GM18511 (cell line): ENCODE measurements at regions not wholly inside any gene's neighbourhood (a gene's known extent, or its start where the extent isn't known, plus 50 kb on each side); places are given as distances from the start of the nearest gene placed in this dataset.
A peak's percentile ranks its signal among the peaks of the same experiment; 100 is the strongest.
"Not testable (repeated sequence)": the region's sequence is repeated elsewhere in the genome, so short reads cannot be mapped to it uniquely, and the experiment has no call there.

Source experiments
- ATAC-seq: cut with Tn5 transposase; IDR thresholded peaks from one replicate; pipeline ENCODE4 v1.9.1; 2021; ENCODE audit warnings: mild to moderate bottlenecking, moderate library complexity; ENCODE audit not compliant: unreplicated experiment

- no peak for ATAC-seq
These were observed 77.0 kb upstream of the ATL2 start for GRCh38 chr2:38454081-38454480.

DNA sequence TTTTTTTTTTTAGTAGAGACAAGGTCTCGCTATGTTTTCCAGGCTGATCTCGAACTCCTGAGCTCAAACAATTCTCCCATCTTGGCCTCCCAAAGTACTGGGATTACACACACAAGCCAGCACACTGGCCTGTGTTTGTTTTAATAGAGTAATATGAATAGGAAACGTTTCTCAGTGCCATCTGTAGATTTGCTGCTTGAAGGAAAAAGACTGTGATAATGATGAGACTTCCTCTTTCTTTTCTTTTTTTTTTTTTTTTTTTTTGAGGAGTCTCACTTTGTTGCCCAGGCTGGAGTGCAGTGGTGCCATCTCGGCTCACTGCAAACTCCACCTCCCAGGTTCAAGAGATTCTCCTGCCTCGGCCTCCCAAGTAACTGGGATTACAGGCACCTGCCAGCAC, 74.7 kb upstream of the ATL2 start:
- ATAC-seq: not testable (repeated sequence)

GRCh38 chr2:38450509-38450908, 73.4 kb upstream of the ATL2 start:
- ATAC-seq: no peak

DNA sequence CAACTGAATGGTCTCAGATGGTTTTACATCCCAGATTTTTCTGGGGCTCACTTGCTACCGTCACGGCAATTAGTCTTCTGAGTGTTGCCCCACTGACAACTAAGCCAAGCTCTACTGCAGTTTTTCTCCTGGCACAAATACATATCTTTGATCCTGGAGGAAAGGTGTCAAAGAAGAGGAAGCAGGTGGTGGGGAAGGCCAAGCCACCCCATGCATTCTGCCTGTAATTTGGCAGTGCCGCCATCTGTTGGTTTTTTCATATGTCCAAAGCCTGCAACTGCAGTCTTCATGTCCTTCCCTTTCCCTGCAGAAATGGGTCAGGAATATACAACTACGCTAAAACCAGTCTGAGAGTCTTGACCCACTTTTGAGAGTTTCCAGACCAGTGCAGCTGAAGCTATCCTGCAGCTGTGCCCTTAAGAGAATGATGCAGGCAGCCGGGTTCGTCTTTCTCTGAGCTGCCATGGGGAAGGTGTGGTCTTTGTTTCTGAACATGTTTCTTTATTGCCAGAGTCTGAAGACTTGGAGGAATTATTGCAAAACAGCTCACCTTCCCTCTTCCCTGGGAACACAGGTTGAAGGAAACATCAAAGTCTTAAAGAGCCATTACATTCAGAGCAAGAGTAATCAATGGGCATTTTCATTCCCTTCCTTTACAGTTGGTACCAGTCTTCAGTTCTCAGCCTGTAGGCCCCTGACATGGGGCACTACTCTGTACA, 71.8 kb upstream of the ATL2 start:
- ATAC-seq: no peak

- ATAC-seq: no peak
These were observed 70.0 kb upstream of the ATL2 start for GRCh38 chr2:38446906-38447561.

DNA sequence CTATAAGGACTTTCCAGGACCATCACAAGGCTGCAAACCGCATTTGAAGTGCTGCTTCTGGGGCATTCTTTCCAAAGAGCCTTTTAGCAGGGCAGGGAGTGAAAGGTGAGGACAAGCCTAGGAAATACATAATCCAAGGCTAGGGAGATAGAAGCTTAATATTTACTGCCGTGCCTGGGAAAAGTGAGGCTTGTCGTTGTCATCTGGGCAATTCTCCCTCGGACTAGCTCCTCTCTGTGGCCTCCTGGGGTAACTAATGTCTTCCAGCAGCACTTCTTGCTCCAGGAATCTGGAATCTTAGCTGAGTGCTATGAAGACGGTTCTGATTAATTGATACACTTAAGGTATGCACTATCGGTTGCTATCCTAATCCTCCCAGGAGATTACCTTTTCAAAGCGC, 69.3 kb upstream of the ATL2 start:
- ATAC-seq: no peak

DNA sequence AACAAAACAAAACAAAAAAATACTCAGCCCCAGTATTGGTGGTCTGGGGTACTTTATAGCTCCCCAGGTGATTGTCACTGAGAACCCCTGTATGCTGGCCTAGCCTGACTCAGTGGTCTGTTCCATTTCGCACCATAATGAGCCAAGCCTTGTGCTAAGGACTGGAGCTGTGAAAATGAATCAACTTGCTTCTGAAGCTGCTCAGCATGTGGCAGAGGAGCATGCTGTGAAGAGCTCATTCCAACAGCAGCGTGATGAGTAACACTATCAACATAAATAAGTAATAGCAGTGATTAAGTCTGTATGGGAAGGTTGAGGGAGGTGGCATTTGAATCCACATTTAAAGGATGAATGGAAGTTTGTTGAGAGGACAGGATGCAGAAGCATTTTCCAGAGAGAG, 67.2 kb upstream of the ATL2 start:
- ATAC-seq: no peak

- ATAC-seq: no peak
These were observed 65.8 kb upstream of the ATL2 start for GRCh38 chr2:38442643-38443541.

DNA sequence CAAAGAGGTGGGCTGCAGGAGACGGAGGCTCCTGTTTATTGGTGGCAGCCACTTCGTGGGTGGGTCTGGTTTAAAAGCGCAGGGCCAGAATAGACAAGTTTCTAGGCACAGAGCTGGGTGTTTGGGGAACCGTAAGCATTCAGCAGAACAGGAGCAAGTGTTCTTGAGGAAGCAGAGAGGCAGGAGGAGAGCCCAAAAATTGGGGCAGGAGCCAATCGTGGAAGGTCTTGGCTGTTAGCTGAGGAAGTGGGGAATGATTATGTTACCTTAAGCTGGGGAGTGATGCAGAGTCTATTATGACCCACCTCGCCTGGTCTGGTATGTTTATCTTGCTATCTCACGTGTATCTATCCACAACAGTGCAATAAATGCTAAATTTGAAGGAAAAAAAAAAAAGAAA, 64.3 kb upstream of the ATL2 start:
- ATAC-seq: no peak

DNA sequence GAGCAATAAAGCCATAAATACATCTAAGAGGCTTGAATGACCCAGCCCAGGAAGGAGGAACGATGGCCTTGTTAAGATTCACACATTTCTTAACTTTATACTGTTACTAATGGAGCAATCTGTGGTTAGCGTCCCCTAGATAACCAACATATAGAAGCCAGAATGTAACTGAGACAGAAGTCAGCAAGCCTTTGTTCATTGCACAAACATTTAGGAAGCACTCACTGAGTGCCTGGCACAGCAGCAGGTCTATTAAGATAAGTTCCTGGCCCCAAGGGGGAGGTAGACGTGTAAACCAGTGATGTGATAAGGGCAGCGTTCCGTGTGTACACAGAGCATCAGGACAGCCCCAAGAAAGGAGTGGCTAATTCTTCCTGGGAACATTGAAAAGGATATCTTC, 63.6 kb upstream of the ATL2 start:
- ATAC-seq: no peak

- no peak for ATAC-seq
These were observed 62.8 kb upstream of the ATL2 start for GRCh38 chr2:38439863-38440262.

DNA sequence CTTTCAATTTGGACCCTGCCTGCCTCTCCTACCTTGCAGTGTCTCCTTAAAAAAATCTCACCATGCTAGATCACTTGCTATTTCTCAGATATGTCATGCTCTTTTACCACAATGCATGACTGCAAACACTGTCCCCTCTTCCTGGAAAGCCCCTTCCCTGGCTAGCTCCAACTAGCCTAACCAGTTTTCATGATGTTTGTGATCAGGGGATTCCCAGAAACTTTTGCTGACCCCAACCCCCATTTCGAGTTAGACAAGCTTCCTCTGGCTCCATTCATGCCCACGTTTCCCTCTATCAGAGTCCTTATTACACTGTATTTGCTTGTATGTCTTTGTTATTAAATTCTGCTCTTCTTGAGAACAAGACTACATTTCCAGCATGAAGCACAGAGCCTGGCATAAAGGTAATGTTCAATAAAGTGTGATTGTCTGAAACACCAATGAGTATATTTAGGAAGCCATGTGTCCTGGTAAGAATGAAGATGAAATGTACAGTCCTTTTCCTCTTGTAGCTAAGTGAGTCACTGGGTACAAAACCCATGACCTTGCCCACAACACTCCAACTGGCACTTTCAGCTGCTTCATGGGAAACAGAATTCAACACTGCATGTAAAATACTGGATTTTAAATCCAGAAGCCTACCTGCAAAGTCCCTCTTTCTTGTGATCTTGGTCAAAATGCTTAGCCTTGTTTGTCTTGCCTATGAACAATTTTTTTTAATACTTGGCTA, 62.0 kb upstream of the ATL2 start:
- ATAC-seq: peak; percentile 82

GRCh38 chr2:38438133-38438882, 61.2 kb upstream of the ATL2 start:
- ATAC-seq: peak; percentile 5

- no peak for ATAC-seq
These were observed 59.2 kb upstream of the ATL2 start for GRCh38 chr2:38436227-38436664.

DNA sequence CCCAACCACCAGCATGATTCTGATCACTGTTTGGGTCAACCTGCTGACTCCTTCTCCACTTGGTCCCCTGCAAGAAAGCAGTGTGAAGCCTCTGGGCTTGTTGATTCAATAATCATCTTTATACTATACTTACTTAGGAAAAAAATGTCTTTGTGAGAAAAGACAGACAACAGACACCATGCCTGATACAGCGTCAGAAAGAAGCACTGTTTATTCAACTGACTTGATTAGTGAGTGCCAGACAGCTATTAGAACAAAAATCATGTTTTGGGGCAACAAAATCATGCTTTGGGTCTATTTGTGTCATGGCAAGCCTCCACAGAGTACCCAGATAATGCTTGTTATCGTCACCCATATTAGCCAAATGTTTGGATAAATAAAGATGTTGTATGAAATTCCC, 58.7 kb upstream of the ATL2 start:
- no peak for ATAC-seq

DNA sequence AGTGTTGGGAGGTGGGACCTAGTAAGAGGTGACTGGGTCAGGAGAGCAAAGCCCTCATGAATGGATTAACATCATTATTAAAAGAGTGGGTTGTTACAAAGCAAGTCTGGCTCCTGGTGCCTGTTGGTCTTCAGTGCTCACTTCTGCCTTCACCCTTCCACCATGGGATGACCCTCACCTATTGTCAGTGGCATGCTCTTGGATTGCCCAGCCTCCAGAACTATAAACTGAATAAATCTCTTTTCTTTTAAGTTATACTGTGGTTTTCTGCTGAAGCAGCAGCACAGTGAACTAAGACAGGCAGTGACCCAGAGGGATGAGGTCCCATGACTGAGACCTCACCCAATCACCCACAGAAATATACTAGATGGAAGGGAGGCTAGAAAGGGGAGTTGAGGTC, 57.5 kb upstream of the ATL2 start:
- ATAC-seq: no peak

GRCh38 chr2:38433607-38433975, 56.5 kb upstream of the ATL2 start:
- no peak for ATAC-seq

DNA sequence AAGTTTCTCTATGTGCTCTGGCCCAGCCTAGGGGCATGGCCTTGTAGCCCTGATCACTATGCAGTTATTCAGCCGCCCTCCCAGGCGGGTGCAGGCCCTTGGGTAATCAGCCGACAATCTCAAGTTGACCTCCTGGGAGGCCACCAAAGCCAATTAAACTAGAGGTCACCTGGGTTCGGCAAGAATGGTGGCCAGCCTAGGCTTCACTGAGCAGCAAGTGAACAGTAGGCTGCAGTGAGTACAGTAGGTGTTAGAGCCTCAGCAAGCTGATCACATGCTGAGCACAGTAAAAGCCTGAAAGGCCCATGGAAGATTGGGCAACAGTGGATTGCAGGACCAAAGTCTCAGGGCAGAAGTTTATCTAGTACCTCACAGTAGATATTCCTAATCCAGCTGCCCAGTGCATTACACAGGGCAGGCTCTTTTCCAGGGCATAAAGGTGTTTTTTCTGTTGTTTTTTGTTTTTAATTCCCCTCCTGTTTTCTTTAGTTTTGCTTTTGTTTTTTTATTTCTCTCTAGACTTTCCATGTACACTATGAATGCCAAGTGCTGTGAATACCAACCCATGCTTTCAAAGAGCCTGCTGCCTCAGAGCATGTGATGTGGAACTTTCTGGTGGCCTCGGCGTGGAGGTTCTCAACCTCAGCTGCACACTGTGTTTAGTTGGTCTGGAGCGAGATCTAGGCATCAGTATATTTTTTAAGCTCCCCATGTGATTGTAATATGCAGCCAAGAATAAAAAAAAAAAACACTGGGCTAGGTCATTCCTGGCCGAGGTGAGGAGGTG, 55.9 kb upstream of the ATL2 start:
- no peak for ATAC-seq

DNA sequence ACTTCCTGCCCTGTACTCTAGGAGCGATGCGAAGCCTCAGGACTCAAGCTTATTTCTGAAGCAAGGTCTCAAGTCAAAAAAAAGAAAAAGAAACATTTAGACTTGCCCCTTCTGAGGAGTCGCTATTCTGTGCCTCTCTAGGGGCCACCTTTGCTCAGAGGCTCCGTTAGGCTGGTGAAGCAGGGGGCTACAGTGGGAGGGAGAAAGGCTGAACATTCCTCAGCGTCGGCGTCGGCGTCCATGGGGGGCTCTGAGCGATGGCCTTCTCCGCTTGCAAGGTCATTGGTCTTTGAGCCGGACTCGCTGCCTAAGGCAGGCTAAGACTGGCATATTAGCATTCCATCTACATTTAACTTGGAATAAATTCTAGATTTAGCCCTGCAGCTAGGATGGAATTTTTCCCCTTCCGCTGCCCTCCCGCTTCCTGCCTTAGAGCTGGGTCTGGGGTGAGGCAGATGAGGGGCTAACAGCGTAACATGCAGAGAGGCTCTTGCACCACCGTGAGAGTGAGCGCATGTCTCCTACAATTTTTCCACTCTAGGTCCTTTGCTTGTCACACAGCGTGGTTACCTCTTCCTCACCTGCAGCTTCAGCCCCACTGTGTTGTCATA, 53.6 kb upstream of the ATL2 start:
- no peak for ATAC-seq
